ENCODE measurements at regions not wholly inside any gene's neighbourhood (a gene's known extent, or its start where the extent isn't known, plus 50 kb on each side); places are given as distances from the start of the nearest gene placed in this dataset.

- no peak for DNase-seq
- H3K27ac ChIP-seq, result peak overlapping the region in 5 of 10 donors; percentile 5 to 58 (median 31)
- no peak for ATAC-seq
- peaks cover 0 to 7% (median 0%) of the 10 kb centered on the region in 9 donors for H3K4me1 ChIP-seq
- H3K4me3 ChIP-seq, result no peak overlapping the region
- intact Hi-C loops (cut with DNase I), result no loop called here
- H3K27me3 ChIP-seq, result no peaks in the 10 kb centered on the region
- peaks cover 0 to 5% (median 0%) of the 10 kb centered on the region in 11 donors for H3K9me3 ChIP-seq
- no peaks in the 10 kb centered on the region for H3K36me3 ChIP-seq
- no peak for TF ChIP-seq CTCF (IDR thresholded peaks at IDR 0.05)
These were observed 184.5 kb upstream of the TCF21 start for GRCh38 chr6:133704371-133704770.

GRCh38 chr6:133705066-133705465 is 183.8 kb upstream of the TCF21 start:
- intact Hi-C loops (cut with DNase I), result no loop called here
- peak overlapping the region in 7 of 10 donors; percentile 5 to 58 (median 31) for H3K27ac ChIP-seq

GRCh38 chr6:133705731-133706130 is 183.2 kb upstream of the TCF21 start:
- no peak for ATAC-seq

More at GRCh38 chr6:133705066-133705465, 183.8 kb upstream of the TCF21 start:
- ATAC-seq, result peak in 7 of 8 donors; percentile 56 to 83 (median 75)
- TF ChIP-seq CTCF (IDR thresholded peaks at IDR 0.05), result no peak
- H3K36me3 ChIP-seq, result no peaks in the 10 kb centered on the region
- no peak for DNase-seq
- no peak overlapping the region for H3K4me3 ChIP-seq
- H3K9me3 ChIP-seq, result peaks cover 0 to 4% (median 0%) of the 10 kb centered on the region in 11 donors
- 61 to 77% methylated on average over 1 of the region's 1 CpG for WGBS, 2 donors
- peaks cover 0 to 7% (median 0%) of the 10 kb centered on the region in 9 donors for H3K4me1 ChIP-seq
- H3K27me3 ChIP-seq, result no peaks in the 10 kb centered on the region

GRCh38 chr6:133707456-133707855 is 181.5 kb upstream of the TCF21 start:
- 46 to 61% methylated on average over 4 of the region's 4 CpGs for WGBS, 2 donors
- H3K27me3 ChIP-seq, result no peaks in the 10 kb centered on the region
- H3K4me3 ChIP-seq, result no peak overlapping the region
- ATAC-seq (peak in 3 of 8 donors; percentile 27 to 52 (median 48)), DNase-seq (no peak)
- no peaks in the 10 kb centered on the region for H3K36me3 ChIP-seq
- H3K4me1 ChIP-seq, result peaks cover 0 to 5% (median 0%) of the 10 kb centered on the region in 9 donors
- no peak for TF ChIP-seq CTCF (IDR thresholded peaks at IDR 0.05)
- no peaks in the 10 kb centered on the region for H3K9me3 ChIP-seq
- intact Hi-C loops (cut with DNase I), result no loop called here
- no peak overlapping the region for H3K27ac ChIP-seq

More at GRCh38 chr6:133705731-133706130, 183.2 kb upstream of the TCF21 start:
- H3K27ac ChIP-seq, result peak overlapping the region in 1 of 10 donors; percentile 43
- no peak for TF ChIP-seq CTCF (IDR thresholded peaks at IDR 0.05)
- no peaks in the 10 kb centered on the region for H3K27me3 ChIP-seq
- peaks cover 0 to 7% (median 0%) of the 10 kb centered on the region in 9 donors for H3K4me1 ChIP-seq
- H3K36me3 ChIP-seq, result no peaks in the 10 kb centered on the region
- no peaks in the 10 kb centered on the region for H3K9me3 ChIP-seq
- intact Hi-C loops (cut with DNase I), result no loop called here
- 51 to 77% methylated on average over 2 of the region's 2 CpGs for WGBS, 2 donors
- no peak for DNase-seq
- no peak overlapping the region for H3K4me3 ChIP-seq
